ENCODE measurements at regions not wholly inside any gene's neighbourhood (a gene's known extent, or its start where the extent isn't known, plus 50 kb on each side); places are given as distances from the start of the nearest gene placed in this dataset.

DNA sequence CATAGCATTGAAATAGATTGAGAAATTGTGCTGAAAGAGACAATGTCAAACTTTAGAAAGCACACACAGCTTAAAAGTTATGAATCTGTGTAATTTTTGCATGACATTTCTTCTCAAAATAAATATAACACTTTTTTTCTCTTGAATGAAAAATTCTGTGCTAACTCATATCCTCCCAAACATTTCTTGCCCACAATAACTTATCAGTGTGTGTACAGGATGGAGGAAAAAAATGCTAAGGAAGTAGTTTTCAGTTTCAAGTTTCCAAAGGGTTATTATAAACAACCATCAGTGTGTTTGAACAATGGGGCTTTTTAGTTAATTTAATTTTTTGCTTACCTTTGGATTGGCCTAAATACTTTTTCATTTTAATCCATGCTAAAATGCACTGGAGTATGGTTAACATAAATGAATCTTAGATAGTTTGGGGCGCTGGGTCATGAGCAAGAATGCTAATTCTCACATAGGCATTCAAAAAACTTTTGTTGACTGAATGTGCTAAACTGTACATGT, 82.9 kb upstream of the ARHGAP20 start:
- CTCF ChIA-PET, result interaction anchor here (0.6 kb wide), 1 partner anchor 655 kb away, joined by 3 read pairs; no protein-coding TSS in a partner anchor
- no peak for ATAC-seq

DNA sequence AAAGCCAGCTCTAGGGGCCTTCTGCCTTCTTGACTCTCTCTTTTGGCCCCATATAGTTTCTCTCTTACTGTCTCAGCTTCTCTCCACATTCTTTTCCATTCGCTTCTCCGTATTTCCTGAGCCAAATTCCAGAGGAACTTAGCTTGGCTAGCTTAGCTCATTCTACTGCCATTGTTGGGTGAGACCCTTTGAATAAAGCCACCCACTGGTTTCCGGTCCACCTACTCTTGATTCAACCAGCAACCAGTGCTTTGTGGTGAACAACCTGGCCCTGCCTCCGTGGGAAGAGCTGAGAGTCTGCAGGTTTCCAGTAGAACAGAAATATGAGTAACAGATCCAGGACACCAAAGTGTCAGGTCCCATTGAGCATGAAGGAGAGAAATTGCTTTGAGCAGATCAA, 81.3 kb upstream of the ARHGAP20 start:
- no peak for DNase-seq (ENCODE audit: low read depth, low spot score)
- no peak for ATAC-seq
- Histone ChIP-seq H3K9ac (ENCODE audit: control insufficient read depth, insufficient read depth, low read length) (no peak overlapping the region), H3K27ac (ENCODE audit: control insufficient read depth, insufficient read depth) (no peak overlapping the region), H3K36me3 (ENCODE audit: control insufficient read depth in 2 of 2, insufficient read depth in 2 of 2, low read length in 1 of 2) (no peaks in the 10 kb centered on the region), H4K20me1 (ENCODE audit: control insufficient read depth, insufficient read depth) (no peaks in the 10 kb centered on the region), H3K4me2 (ENCODE audit: control insufficient read depth, insufficient read depth) (no peak overlapping the region), H3K4me3 (no peak overlapping the region), H2AFZ (ENCODE audit: control insufficient read depth, low read depth, low read length) (no peak overlapping the region), H3K9me3 (replicated peaks; ENCODE audit: control insufficient read depth, insufficient read depth, low read length) (no peaks in the 10 kb centered on the region; the same call in 2 of the 3 replicates), H3K79me2 (ENCODE audit: control insufficient read depth, insufficient read depth, low read length) (no peaks in the 10 kb centered on the region), H3K27me3 (replicated peaks in 1 of 2; ENCODE audit: control insufficient read depth in 2 of 2, insufficient read depth in 2 of 2, low read length in 1 of 2) (no peaks in the 10 kb centered on the region), H3K4me1 (ENCODE audit: control insufficient read depth, insufficient read depth, low read length) (peaks cover 4% of the 10 kb centered on the region)
- intact Hi-C loops (cut with micrococcal nuclease; ENCODE audit: unreplicated experiment) (no loop called here), in situ Hi-C loops (cut with MboI) (no loop called here)
- ChIA-PET CTCF (no interaction called here), POLR2A (no interaction called here), RAD21 (ENCODE audit: unreplicated experiment) (no interaction called here), SMC1A (ENCODE audit: uncharacterized antibody, unreplicated experiment) (interaction anchor here (1.0 to 1.3 kb wide), 2 partner anchors 10 to 17 kb away, joined by 3 to 4 read pairs; no protein-coding TSS in a partner anchor)
- 61% methylated on average over 4 of the region's 4 CpGs for WGBS (ENCODE audit: insufficient coverage, insufficient replicate concordance, low lambda C conversion rate, missing lambda C conversion rate)
- no peak for FAIRE-seq
- BruUV-seq (replicated peaks), result no TSS peak
- TF ChIP-seq CTCF (IDR thresholded peaks at IDR 0.05 in 2 of 3, conservative IDR thresholded peaks at IDR 0.05 in 1 of 3; ENCODE audit: control insufficient read depth in 2 of 3, extremely low read depth in 1 of 3, insufficient read depth in 1 of 3, low read depth in 3 of 3, low read length in 3 of 3) (no peak), ZNF24 (IDR thresholded peaks at IDR 0.05) (no peak), RAD51 (IDR thresholded peaks at IDR 0.05) (no peak), JUND (IDR thresholded peaks at IDR 0.05; ENCODE audit: low read depth, low read length) (no peak), HDAC6 (IDR thresholded peaks at IDR 0.05; ENCODE audit: unreplicated experiment) (no peak), KAT2A (conservative IDR thresholded peaks at IDR 0.05; ENCODE audit: control insufficient read depth, low read depth, low read length) (no peak), SMAD1 (IDR thresholded peaks at IDR 0.05; ENCODE audit: low read depth, partially characterized antibody) (no peak), ETV6 (conservative IDR thresholded peaks at IDR 0.05 in 1 of 2, IDR thresholded peaks at IDR 0.05 in 1 of 2; ENCODE audit: borderline replicate concordance in 1 of 2, low read depth in 1 of 2) (no peak)

More for the DNA sequence above, 82.9 kb upstream of the ARHGAP20 start:
- no peaks in the 10 kb centered on the region for H4K20me1 ChIP-seq (ENCODE audit: control insufficient read depth, insufficient read depth)
- WGBS (ENCODE audit: insufficient coverage, insufficient replicate concordance, low lambda C conversion rate, missing lambda C conversion rate), result 0% methylated on average over 1 of the region's 1 CpG
- H3K36me3 ChIP-seq (ENCODE audit: control insufficient read depth in 2 of 2, insufficient read depth in 2 of 2, low read length in 1 of 2), result no peaks in the 10 kb centered on the region
- no peaks in the 10 kb centered on the region for H3K27me3 ChIP-seq (replicated peaks in 1 of 2; ENCODE audit: control insufficient read depth in 2 of 2, insufficient read depth in 2 of 2, low read length in 1 of 2)
- H3K79me2 ChIP-seq (ENCODE audit: control insufficient read depth, insufficient read depth, low read length), result no peaks in the 10 kb centered on the region
- TF ChIP-seq ATF3 (IDR thresholded peaks at IDR 0.05; ENCODE audit: borderline replicate concordance, extremely low read depth, low read depth, low read length) (no peak), CBFB (IDR thresholded peaks at IDR 0.05; ENCODE audit: low read depth) (no peak), RUNX3 (IDR thresholded peaks at IDR 0.05; ENCODE audit: low read length) (no peak)
- no TSS peak for BruUV-seq (replicated peaks)
- POLR2A ChIA-PET, result no interaction called here
- H3K4me1 ChIP-seq (ENCODE audit: control insufficient read depth, insufficient read depth, low read length), result peaks cover 4% of the 10 kb centered on the region
- SMC1A ChIA-PET (ENCODE audit: uncharacterized antibody, unreplicated experiment), result no interaction called here
- intact Hi-C loops (cut with micrococcal nuclease; ENCODE audit: unreplicated experiment), result no loop called here
- no peaks in the 10 kb centered on the region; the same call in 2 of the 3 replicates for H3K9me3 ChIP-seq (replicated peaks; ENCODE audit: control insufficient read depth, insufficient read depth, low read length)
- DNase-seq (ENCODE audit: low read depth, low spot score), result no peak
- no peak overlapping the region for H3K9ac ChIP-seq (ENCODE audit: control insufficient read depth, insufficient read depth, low read length)
- RAD21 ChIA-PET (ENCODE audit: unreplicated experiment), result no interaction called here
- in situ Hi-C loops (cut with MboI), result no loop called here
- no peak for FAIRE-seq
- no peak overlapping the region for H3K4me2 ChIP-seq (ENCODE audit: control insufficient read depth, insufficient read depth)
- H3K4me3 ChIP-seq, result no peak overlapping the region
- H2AFZ ChIP-seq (ENCODE audit: control insufficient read depth, low read depth, low read length), result no peak overlapping the region
- H3K27ac ChIP-seq (ENCODE audit: control insufficient read depth, insufficient read depth), result no peak overlapping the region

Measured in GM12878 (cell line).